SK-N-MC (cell line): ENCODE measurements at regions not wholly inside any gene's neighbourhood (a gene's known extent, or its start where the extent isn't known, plus 50 kb on each side); places are given as distances from the start of the nearest gene placed in this dataset.

ENCODE experiments used
- EZH2 ChIP-seq: fragments of 200-600 bp; sonication (generic); IDR thresholded peaks from one replicate; pipeline ENCODE4 v1.6.1; 2017; ENCODE audit warnings: antibody characterized with exemption
- POLR2AphosphoS5 ChIP-seq: IDR thresholded peaks from 2 replicates; pipeline ENCODE4 v1.6.1; 2012; ENCODE audit warnings: mild to moderate bottlenecking, low read depth, low read length, borderline replicate concordance

GRCh38 chr15:26298010-26298658 is 435.0 kb upstream of the ATP10A start:
- TF ChIP-seq EZH2: no peak
- TF ChIP-seq POLR2AphosphoS5: no peak
